H9 (cell line): ENCODE measurements at regions not wholly inside any gene's neighbourhood (a gene's known extent, or its start where the extent isn't known, plus 50 kb on each side); places are given as distances from the start of the nearest gene placed in this dataset.

ENCODE experiments used
- DNase-seq: peaks from one replicate; pipeline ENCODE4 v3.0.0-alpha.2; 2017
- H2AFZ ChIP-seq: one replicate; pipeline ENCODE4 v1.6.1; 2013; ENCODE audit warnings: mild to moderate bottlenecking, low read length, control low read depth, moderate library complexity
- H2AK5ac ChIP-seq: 2 replicates; pipeline ENCODE4 v1.6.1; 2013; ENCODE audit warnings: low read length, control low read depth, mixed read lengths; ENCODE audit not compliant: insufficient read length
- H2BK120ac ChIP-seq: one replicate; pipeline ENCODE4 v1.6.1; 2013; ENCODE audit warnings: low read depth, mild to moderate bottlenecking, low read length, control low read depth, inconsistent platforms; ENCODE audit not compliant: poor library complexity, severe bottlenecking
- H2BK12ac ChIP-seq: 2 replicates; pipeline ENCODE4 v1.6.1; 2013; ENCODE audit warnings: low read length, control low read depth, mixed read lengths, low read depth; ENCODE audit not compliant: insufficient read length
- H2BK15ac ChIP-seq: 2 replicates; pipeline ENCODE4 v1.6.1; 2013; ENCODE audit warnings: low read depth, low read length, control low read depth
- H2BK20ac ChIP-seq: one replicate; pipeline ENCODE4 v1.6.1; 2013; ENCODE audit warnings: low read depth, mild to moderate bottlenecking, low read length, control low read depth, inconsistent platforms; ENCODE audit not compliant: poor library complexity, severe bottlenecking
- H2BK5ac ChIP-seq: 2 replicates; pipeline ENCODE4 v1.6.1; 2013; ENCODE audit warnings: low read length, control low read depth, mixed read lengths; ENCODE audit not compliant: insufficient read length
- H3K14ac ChIP-seq: 2 replicates; pipeline ENCODE4 v1.6.1; 2013; ENCODE audit warnings: low read length, control low read depth; ENCODE audit not compliant: insufficient read depth
- H3K18ac ChIP-seq: 2 replicates; pipeline ENCODE4 v1.6.1; 2013; ENCODE audit warnings: low read depth, mild to moderate bottlenecking, mixed read lengths, low read length, control low read depth; ENCODE audit not compliant: insufficient read length
- H3K23ac ChIP-seq: 2 replicates; pipeline ENCODE4 v1.6.1; 2013; ENCODE audit warnings: low read length, control low read depth, mixed read lengths, low read depth; ENCODE audit not compliant: insufficient read length
- H3K23me2 ChIP-seq: 2 replicates; pipeline ENCODE4 v1.6.1; 2013; ENCODE audit warnings: low read depth, mild to moderate bottlenecking, mixed read lengths, low read length, control low read depth; ENCODE audit not compliant: insufficient read length, poor library complexity, severe bottlenecking
- H3K27ac ChIP-seq: 2 replicates; pipeline ENCODE4 v1.5.1; 2013; ENCODE audit warnings: low read length, control low read depth, mixed read lengths, low read depth; ENCODE audit not compliant: insufficient read length
- H3K27me3 ChIP-seq: 2 replicates; pipeline ENCODE4 v1.6.1; 2013; ENCODE audit warnings: low read length, control low read depth, inconsistent platforms; ENCODE audit not compliant: insufficient read depth
- H3K4ac ChIP-seq: 2 replicates; pipeline ENCODE4 v1.6.1; 2013; ENCODE audit warnings: low read depth, mild to moderate bottlenecking, control low read depth, inconsistent platforms, low read length, moderate library complexity
- H3K4me1 ChIP-seq: 2 replicates; pipeline ENCODE4 v1.6.1; 2013; ENCODE audit warnings: low read length, control low read depth, inconsistent platforms; ENCODE audit not compliant: insufficient read depth
- H3K4me2 ChIP-seq: 2 replicates; pipeline ENCODE4 v1.6.1; 2013; ENCODE audit warnings: low read length, control low read depth, mixed read lengths; ENCODE audit not compliant: insufficient read length, insufficient read depth
- H3K56ac ChIP-seq: 2 replicates; pipeline ENCODE4 v1.6.1; 2013; ENCODE audit warnings: low read depth, mild to moderate bottlenecking, mixed read lengths, low read length, control low read depth; ENCODE audit not compliant: insufficient read length
- H3K79me1 ChIP-seq: 2 replicates; pipeline ENCODE4 v1.6.1; 2013; ENCODE audit warnings: low read depth, mild to moderate bottlenecking, moderate library complexity, low read length, control low read depth, inconsistent platforms; ENCODE audit not compliant: insufficient read depth, poor library complexity, severe bottlenecking
- H3K79me2 ChIP-seq: 2 replicates; pipeline ENCODE4 v1.6.1; 2013; ENCODE audit warnings: low read length, control low read depth, inconsistent platforms; ENCODE audit not compliant: insufficient read depth
- H3K9ac ChIP-seq: 2 replicates; pipeline ENCODE4 v1.6.1; 2013; ENCODE audit warnings: low read length, control low read depth, mixed read lengths; ENCODE audit not compliant: insufficient read length; ENCODE audit errors: extremely low read depth
- H3K9me3 ChIP-seq: one replicate; pipeline ENCODE4 v1.6.1; 2013; ENCODE audit warnings: low read depth, low read length, inconsistent platforms; ENCODE audit not compliant: control insufficient read depth
- H3T11ph ChIP-seq: one replicate; pipeline ENCODE4 v1.6.1; 2013; ENCODE audit warnings: mild to moderate bottlenecking, low read length, control low read depth, inconsistent platforms
- H4K20me1 ChIP-seq: one replicate; pipeline ENCODE4 v1.6.1; 2013; ENCODE audit not compliant: control insufficient read depth, insufficient read length, insufficient read depth
- H4K5ac ChIP-seq: 2 replicates; pipeline ENCODE4 v1.6.1; 2013; ENCODE audit warnings: low read depth, mild to moderate bottlenecking, mixed read lengths, low read length, control low read depth; ENCODE audit not compliant: insufficient read length
- H4K8ac ChIP-seq: replicated peaks from 2 replicates; pipeline ENCODE4 v1.6.1; 2013; ENCODE audit warnings: low read length, control low read depth, mixed read lengths, low read depth; ENCODE audit not compliant: insufficient read length
- H4K91ac ChIP-seq: 2 replicates; pipeline ENCODE4 v1.6.1; 2013; ENCODE audit warnings: low read depth, mild to moderate bottlenecking, moderate library complexity, mixed read lengths, low read length, control low read depth; ENCODE audit not compliant: insufficient read length
- H3K27ac Mint-ChIP-seq, 3 experiments: 2 replicates in 2 of 3; 3 replicates in 1 of 3; pipeline ENCODE4 v1.8.0; 2020 to 2021; ENCODE audit warnings: mixed read lengths in 3 of 3, mild to moderate bottlenecking in 1 of 3, moderate library complexity in 1 of 3
- H3K27me3 Mint-ChIP-seq: 2 replicates; pipeline ENCODE4 v1.8.0; 2021; ENCODE audit warnings: low read depth, mild to moderate bottlenecking, moderate library complexity, mixed read lengths
- H3K36me3 Mint-ChIP-seq, 3 experiments: 2 replicates in 2 of 3; 3 replicates in 1 of 3; pipeline ENCODE4 v1.8.0; 2020 to 2021; ENCODE audit warnings: low read depth in 3 of 3, mixed read lengths in 3 of 3; ENCODE audit not compliant: insufficient read depth in 1 of 3
- H3K4me1 Mint-ChIP-seq, 2 experiments: 2 replicates each; pipeline ENCODE4 v1.8.0; 2020; ENCODE audit warnings: mixed read lengths in 2 of 2
- H3K4me3 Mint-ChIP-seq, 2 experiments: 2 replicates in 1 of 2; 3 replicates in 1 of 2; pipeline ENCODE4 v1.8.0; 2020 to 2021; ENCODE audit warnings: mild to moderate bottlenecking in 2 of 2, mixed read lengths in 2 of 2, moderate library complexity in 1 of 2
- H3K9me3 Mint-ChIP-seq, 2 experiments: 2 replicates in 1 of 2; 3 replicates in 1 of 2; pipeline ENCODE4 v1.8.0; 2020; ENCODE audit warnings: mild to moderate bottlenecking in 2 of 2, mixed read lengths in 2 of 2, moderate library complexity in 1 of 2
- CTCF ChIP-seq: fragments of 200-600 bp; sonication (generic); conservative IDR thresholded peaks from 3 replicates; pipeline ENCODE4 v1.8.0; 2021; ENCODE audit warnings: antibody characterized with exemption, mild to moderate bottlenecking
- WGBS: extraction: QIAGEN DNeasy Blood & Tissue Kit; methylation state at CpG from one replicate; pipeline ENCODE4 v1.1.7; 2013; ENCODE audit warnings: missing lambda C conversion rate, low lambda C conversion rate, mixed read lengths; ENCODE audit not compliant: insufficient read length; ENCODE audit errors: extremely low coverage; 5-methylcytosine and 5-hydroxymethylcytosine counted together

- WGBS = no CpG with 5 or more reads among the region's 4 CpGs
Observed at GRCh38 chr1:30305061-30305460, 418.3 kb downstream of the MATN1 start.

More at GRCh38 chr1:30305061-30305460, 418.3 kb downstream of the MATN1 start:
- Histone ChIP-seq H4K8ac (no peak overlapping the region), H3K56ac (no peak overlapping the region), H3K18ac (no peak overlapping the region), H3K4me2 (no peak overlapping the region), H3K4me1 (no peaks in the 10 kb centered on the region), H3K79me1 (no peaks in the 10 kb centered on the region), H3K79me2 (no peaks in the 10 kb centered on the region), H2BK20ac (no peak overlapping the region), H3K27me3 (no peaks in the 10 kb centered on the region), H3K9ac (no peak overlapping the region), H2BK5ac (no peak overlapping the region), H3K23me2 (no peaks in the 10 kb centered on the region), H4K5ac (no peak overlapping the region), H4K91ac (no peak overlapping the region), H3K9me3 (no peaks in the 10 kb centered on the region), H2AK5ac (no peak overlapping the region), H3K27ac (no peak overlapping the region), H3K14ac (no peak overlapping the region), H3K4ac (no peak overlapping the region), H2BK120ac (no peak overlapping the region), H2BK15ac (no peak overlapping the region), H3K23ac (no peak overlapping the region), H4K20me1 (no peaks in the 10 kb centered on the region), H2BK12ac (no peak overlapping the region), H3T11ph (no peak overlapping the region), H2AFZ (no peak overlapping the region)
- H3K27me3 Mint-ChIP-seq = peaks cover 4% of the 10 kb centered on the region
- H3K36me3 Mint-ChIP-seq = no peaks in the 10 kb centered on the region
- H3K4me1 Mint-ChIP-seq = peaks cover 0 to 4% of the 10 kb centered on the region in 2 experiments; a peak in 1 of 4 replicates
- DNase-seq = no peak
- no peak overlapping the region for H3K4me3 Mint-ChIP-seq
- no peaks in the 10 kb centered on the region; a peak in 1 of 5 replicates for H3K9me3 Mint-ChIP-seq
- TF ChIP-seq CTCF = no peak
- H3K27ac Mint-ChIP-seq = no peak overlapping the region
